ENCODE measurements at regions not wholly inside any gene's neighbourhood (a gene's known extent, or its start where the extent isn't known, plus 50 kb on each side); places are given as distances from the start of the nearest gene placed in this dataset.

DNA sequence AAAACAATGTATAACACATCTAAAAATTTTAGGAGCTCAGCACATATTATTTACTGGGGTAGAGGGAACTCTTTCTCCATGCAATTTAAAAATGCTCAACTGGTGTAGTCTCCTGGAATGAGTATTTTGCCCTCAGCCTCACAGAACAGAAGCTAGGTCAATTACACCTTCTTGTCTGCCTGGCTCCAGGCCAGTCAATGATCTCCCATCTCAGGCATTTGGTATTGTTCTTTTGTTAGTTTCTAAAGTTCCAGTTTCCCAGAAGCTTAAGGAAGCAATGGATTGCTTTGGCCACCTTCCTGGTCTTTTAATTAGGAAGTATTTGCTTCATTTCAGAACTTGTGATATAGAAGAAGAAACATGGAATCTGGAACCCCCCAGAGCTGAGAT is 360.3 kb upstream of the ASIC2 start:
- DNase-seq = no peak

DNA sequence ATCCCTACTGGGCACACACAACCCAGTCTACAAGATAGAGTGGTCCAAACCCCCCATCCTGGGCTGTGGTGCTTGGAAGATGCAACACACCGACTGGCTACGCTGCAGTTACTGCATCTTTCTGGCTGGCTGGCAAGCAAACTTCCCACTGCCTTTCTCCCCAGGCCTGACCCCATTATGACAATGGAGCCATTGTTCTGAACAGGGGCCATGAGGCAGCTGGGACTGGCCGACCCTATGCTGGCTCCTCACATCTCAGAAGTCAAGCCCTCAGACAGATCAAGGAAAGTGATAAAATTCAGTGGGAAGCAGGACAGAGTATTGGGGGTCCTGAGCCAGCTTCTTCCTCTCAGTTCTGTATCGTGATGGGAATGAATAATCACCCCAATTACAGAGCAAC is 364.1 kb upstream of the ASIC2 start:
- DNase-seq = no peak

DNA sequence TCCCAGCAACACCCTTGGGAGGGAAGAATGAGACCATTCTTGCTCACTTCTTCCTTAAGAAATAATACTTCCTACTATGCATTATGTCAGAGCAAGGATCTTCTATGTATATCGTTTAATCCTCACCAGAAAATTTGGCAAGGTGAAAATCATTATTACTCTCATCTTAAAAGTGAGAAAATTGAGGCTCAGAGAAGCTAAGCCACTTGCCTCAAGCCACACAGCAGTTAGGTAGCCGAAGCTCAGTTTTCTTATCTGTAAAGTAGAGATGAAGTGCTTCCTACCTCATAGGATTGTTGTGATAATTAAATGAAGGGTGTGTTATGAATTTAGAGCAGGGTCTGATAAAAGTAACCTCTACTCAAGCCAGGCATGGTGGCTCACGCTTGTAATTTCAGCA is 368.9 kb upstream of the ASIC2 start:
- no peak for DNase-seq

DNA sequence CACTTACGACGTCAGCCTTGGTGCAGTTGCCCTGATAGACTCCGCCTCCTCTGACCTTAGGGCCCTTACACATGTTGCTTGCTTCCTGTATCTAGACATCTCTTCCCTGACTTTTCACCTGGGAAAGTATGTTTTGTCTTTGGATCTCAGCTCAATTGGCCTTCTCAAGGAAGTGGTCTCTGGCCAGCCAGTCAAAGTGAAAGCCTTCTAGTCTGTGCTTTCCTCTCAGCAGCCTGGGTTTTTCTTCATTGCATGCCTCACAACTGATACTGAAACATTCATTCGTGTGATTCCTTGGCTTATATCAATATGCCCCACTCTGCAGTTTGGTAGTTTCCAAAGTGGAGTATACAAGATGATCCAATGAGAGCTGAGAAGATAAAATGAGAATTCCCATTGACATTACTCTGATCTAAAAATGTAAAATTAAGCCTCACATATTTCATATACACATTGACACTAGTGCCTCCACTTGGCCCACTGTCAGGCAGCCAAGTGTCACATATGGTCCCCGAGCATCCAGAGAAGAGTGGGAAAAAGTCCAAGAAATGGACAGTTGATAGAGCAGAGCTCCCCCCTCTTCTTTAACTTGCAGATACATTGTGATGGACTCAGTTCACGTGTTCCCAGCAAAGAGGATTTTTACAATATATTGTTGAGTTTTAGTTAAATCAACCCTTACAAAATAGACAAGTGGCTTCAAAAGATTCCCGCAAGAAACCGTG is 371.2 kb upstream of the ASIC2 start:
- no peak for DNase-seq

DNA sequence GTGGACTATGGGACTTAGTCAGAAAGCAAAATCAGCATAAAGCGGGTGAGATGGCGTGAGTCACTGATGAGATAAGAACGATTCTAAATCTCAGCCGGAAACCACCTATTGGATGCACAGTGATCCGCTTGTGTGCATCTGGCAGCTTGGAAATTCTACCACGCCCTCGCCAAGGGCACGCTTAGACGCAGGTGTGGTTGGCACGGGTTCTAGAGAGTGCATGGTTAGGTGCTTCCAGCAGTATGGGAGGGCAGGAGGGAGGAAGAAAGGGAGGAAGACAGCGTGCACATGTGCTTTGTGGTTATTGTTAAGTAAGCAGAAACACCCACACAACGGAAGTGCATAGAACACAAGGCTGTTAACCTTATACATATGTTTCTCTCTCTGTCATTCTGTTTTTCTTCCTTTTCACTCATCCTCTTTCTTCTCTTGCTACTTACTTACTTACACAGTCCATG is 374.0 kb upstream of the ASIC2 start:
- DNase-seq = no peak

DNA sequence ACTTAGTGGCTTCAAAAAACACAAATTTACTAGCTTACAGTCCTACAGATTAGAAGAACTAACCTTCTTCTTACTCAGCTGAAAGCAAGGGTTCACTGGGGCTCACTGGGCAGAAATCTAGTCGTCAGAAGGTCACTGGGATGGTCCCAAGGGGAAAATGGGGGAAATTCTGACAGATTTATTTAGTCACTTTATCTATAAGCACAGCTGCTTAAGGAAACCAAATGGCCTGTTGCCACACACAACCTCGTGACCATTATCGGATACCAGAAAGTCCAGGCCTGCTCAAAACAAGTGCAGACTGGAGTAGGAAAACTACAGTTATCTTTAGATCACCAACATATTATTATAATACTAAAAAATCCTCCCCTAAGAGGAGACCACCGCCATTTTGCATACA is 374.6 kb upstream of the ASIC2 start:
- DNase-seq = no peak

DNA sequence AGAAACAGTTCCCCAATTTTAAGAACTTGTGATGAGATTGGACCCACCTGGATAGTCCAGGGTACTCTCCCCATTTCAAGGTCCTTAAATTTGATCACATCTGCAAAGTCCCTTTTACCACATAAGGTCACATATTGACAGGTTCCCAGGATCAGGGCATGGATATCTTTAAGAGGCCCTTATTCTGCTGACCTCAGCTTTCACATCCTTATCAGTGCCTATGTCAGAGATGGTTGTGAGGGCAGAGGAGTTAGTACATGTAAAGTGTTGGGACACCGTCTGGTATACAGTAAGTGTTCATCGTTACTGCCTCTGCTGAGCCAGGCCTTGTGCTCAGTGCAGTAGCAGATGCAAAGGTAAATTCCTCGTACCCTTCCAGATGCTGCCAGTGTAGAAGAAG is 375.4 kb upstream of the ASIC2 start:
- no peak for DNase-seq

DNA sequence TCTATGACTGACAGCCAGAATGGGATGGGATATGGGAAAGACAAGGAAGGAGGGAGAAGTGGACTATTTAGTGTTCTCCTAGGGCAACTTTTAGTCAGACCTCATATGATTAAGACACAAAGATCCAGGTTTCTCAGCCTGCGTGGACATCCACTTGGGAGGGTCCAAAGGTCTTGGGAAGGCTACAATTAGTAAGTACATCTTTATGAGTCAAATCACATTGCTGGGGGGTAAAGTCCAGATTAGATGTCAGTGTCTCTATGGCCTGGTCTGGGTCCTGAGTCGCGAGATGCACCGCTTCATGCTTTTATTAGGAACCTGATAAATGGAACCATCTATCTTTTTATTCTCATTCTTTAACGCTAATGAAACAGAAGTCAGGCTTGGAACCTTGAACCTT is 378.4 kb upstream of the ASIC2 start:
- DNase-seq = no peak

DNA sequence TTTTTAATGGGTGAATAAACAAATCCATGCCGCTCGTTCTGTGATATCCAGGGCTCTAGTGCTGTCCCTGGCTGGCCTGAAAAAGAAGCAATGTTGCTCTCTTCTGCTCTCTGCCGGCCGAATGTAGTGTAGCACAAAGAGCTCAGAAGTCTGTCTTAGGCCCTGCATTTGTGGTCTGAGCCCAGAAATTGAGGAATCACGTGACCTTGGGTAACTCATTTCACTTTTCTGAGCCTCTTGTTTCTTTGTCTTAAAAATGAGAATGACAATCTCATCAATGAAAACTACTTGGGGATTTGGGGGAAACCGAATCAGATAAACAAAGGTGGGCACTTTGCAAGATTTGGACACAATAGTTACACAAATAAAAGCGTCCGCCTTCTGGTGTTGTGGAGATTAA is 381.6 kb upstream of the ASIC2 start:
- DNase-seq = peak; percentile 30

DNA sequence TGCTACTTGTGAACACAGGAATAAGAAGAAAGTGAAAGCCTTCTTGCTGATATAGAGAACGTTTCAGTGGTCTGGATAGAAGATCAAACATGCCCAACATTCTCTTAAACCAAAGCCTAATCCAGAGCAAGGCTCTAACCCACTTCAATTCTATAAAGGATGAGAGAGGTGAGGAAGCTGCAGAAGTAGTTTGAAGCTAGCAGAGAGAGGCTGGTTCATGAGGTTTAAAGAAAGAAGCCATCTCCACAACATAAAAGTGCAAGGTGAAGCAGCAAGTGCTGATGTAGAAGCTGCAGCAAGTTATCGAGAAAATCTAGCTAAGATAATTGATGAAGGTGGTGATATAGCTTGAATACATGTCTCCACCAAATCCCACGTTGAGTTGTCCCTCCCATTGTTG is 383.3 kb upstream of the ASIC2 start:
- DNase-seq = no peak

DNA sequence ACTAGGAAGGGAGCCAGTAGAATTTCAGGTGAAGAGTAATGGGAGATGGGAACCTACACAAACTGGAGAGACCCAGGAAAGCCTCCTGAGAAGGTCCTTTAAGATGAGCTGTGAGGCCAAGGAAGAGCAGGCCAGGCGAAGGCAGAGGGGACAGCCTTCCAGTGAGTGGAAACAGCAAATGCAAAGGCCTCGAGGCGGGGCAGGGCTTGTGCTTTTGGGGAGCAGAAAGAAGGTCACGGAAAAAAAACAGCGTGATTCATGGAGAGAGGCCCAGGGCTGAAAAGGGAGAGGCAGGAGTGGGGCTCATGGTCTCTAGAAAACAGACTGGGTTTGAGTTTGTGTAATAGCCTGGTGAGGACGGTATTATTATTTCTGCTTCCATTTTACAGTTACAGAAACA is 386.5 kb upstream of the ASIC2 start:
- DNase-seq = no peak

DNA sequence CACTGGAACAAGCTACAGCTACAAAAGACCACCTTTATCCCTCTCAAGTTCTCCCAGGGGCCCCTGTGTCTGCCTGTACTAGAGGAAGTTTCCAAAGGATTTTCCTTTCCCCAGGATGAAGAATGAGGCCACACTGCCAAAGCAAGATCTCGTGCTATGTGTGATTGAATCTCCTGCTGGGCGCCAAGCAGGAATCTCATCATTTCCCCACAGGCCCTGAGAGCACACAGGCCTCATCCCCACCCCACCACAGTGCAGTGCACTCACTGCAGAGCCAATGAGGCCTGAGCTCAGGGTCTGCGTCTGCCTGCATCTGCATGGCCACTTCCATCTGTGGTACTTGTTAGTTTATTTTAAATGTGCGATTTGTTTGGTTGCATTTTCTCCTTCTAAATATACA is 387.4 kb upstream of the ASIC2 start:
- DNase-seq = no peak

DNA sequence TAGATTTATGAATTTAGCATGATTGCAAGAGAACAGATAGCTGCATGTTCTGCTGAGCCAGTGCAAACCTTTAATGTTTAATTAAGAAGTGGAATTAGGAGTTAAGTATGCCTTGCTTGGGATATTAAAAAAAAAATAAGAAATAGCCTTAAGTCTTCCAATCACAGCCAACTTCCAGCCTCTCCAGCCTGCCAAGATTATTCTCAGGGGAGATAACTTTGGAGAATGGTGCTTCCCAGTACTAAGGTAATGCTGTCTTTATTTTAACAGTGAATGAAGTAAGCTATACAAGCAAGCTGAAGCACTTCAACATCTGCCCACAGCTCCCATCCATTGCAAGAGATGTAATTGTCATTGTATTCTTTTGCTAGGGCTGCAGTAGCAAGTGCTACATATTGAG is 389.5 kb upstream of the ASIC2 start:
- no peak for DNase-seq

DNA sequence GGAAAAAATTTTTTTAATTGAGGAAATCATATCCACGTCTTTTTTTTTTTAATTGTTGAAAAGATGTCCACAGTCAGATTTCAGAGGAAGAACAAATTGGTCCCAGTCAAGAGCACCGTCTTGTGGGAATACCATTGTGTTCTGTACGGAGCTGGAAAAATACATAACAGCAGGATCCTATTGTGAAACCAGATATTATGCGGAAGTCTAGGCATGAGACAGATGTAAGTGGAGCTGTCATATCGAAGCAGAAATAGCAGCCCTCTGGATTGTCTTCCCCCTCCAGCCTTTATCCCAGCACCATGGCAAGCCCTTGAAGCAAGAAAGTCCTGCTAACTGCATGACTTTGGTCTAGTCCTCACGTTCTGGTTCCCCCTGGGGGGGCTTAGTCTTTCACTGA is 391.6 kb upstream of the ASIC2 start:
- no peak for DNase-seq

DNA sequence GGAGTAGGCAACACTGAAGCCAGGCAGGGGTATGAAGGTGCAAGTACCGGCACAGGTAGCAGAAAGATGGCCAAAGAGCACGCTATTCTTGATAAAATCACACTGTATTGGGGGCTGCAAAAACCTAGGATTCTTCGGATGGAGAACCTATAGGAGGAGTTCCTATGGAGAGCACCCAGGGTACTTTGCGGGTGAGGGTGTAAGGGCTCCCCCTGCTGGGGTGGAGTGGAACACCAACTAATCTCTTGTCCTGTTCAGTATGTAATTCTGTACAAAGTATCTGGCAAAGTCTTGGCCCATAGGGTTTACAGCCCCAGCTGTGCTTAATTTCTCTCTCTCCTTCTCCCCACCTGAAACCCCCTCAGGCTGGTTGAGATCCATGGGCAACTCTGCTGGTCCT is 393.1 kb upstream of the ASIC2 start:
- DNase-seq = no peak

DNA sequence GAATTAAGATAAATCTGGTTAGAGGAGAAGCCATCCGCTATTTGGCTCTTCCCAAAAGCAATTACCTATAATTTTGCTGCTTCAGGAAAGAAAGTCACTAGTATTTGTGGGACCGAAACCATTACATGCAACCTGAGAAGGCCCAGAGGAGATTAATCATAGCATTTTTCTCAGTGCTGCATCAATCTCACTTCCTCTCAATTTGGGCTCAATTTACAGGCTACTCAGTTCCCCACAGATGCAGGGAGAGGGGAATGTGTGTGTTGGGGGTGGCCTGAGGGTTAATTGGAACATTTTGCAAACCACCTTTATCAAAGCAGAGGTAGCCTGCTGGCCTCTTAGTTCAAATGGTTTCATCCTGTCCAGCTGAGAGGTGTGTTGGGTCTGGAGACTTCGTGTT is 394.7 kb upstream of the ASIC2 start:
- no peak for DNase-seq

DNA sequence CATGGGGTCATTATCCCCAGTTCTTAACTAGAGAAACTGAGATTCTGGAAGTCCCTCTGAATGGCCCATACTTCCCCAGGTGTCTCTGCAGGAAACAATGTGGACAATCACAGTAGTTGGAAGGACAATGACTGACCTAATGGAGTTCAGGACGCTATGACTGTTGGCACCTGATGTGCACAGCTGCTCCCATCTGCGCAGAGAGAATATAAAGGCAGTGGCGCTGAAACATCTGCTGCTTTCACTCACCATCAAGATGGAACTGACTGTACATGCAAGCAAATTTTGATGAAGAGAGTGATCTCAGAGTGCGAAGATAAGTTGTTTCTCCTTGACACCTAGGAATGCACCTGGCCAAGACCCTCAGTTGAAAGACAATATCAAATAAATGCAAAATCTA is 395.7 kb upstream of the ASIC2 start:
- no peak for DNase-seq

DNA sequence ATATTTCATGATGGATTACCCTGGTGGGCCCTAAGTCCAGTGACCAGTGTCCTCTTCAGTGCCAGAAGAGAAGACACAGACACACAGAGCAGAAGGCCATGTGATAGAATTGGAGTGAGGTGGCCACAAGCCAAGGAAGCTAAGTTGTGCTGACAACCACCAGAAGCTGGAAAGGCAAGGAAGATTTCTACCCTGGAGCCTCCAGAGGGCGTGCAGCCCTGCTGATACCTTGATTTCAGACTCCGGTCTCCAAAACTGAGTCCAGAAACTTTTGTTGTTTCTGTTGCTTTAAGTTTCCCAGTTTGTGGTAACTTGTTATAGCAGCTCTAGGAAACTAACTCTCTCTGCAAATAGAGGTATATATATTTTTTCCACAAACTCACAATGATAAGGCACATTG is 396.6 kb upstream of the ASIC2 start:
- no peak for DNase-seq

DNA sequence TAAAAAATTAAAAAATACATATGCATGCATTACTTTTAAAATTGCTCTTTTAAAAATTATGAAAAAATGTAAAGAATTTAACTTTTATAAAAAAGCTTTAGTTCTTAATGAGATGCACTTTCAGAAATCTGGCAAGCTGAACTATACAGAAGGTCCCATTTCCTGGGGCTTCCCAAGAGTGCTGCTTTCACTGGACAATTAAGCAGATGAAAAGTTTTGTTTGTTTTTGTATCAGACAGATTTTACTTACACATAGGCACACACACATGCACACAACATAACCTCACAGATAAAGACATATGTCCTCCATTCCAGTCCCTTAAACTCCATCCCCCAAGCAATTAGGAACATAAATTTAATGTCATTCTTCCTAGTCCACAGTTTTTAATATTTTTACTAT is 402.3 kb upstream of the ASIC2 start:
- DNase-seq = no peak

DNA sequence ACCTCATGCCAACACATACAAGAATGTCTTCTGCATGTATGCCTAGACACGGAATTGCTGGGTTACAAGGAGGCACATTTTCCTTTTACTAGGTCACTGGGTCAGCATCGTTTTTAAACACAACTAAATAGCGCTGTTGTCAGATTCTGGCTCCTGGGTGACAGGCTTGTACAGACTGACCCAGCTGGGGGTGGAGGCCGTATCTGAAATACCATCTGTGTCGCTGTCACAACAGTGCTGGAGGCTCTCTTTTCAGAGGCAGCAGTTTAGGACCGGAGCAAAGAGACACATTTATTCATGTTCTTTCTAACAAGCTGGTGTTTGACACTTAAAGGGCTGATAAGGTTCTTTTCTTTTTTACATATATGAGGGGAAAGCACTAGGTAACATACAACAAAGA is 403.0 kb upstream of the ASIC2 start:
- no peak for DNase-seq

DNA sequence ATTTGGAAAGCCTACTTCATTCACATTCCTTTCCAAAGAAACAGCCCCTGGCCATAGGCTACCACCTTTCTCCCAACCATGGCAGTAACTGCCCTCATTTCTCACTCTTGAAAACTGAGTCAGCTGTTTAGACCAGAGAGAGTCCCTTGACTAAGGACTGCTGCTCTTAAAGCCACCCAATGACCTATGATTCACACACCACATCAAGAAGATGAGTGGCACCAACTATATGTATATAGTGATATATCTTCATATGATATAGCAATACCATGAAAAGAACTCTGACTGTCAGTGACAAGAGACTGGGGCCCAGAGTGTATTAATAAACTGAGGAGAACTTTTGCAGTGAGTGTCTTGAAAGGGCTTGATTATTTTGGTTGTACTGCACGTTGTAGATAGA is 404.5 kb upstream of the ASIC2 start:
- DNase-seq = no peak

DNA sequence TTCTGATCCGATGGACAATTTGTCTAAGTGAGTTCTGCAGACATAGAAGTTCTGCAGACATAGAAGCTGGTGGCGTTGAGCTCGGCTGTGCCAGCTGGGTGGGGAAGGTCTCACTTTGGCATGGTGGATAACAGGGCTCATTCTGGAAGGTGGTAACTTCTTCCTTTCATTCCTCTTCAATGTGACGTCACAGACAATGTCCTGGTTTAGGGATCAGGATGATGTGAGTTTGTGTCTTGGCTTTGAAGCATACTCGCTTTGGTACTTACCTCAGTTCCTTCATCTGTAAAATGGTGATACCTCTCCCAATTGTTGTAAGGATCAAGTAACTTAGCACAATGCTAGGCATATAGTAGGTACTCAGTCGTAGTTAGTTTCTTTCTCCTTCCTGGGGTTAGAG is 408.8 kb upstream of the ASIC2 start:
- DNase-seq = no peak

DNA sequence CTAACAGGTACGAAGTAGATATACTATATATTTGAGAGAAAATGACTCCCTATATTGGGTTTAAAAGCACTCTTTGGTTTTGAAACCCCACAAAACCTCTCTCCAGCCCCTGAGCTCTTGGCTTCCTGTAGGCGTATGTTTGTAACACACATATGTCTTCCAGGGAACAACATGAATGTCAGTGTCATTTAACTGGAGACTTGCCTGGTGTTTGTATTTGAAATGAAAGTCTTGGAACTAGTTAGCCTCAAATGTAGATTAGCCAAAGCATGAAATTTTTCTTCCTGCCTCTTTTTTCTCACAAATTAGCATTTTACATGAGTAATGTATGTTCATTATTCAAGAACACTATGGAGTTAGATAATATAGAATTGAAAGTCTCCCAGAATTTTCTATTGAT is 411.8 kb upstream of the ASIC2 start:
- no peak for DNase-seq

DNA sequence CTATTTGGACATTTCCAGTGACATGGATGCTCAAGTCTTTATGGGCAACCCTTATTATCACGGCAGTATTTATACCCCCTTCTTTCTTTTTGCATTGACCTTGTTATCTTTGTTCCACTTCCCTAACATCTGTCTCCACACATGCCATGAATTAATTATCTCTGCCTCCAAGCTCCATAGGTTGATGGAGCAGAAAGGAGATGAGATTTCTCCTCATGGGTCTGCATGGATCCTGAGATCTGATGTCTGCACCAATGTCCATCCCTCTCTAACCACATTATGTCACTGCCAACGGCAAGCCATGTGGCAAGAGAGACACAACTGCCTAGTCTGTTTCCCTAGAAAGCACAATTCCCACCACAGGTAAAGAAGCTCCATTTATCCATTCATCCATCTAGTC is 416.8 kb upstream of the ASIC2 start:
- DNase-seq = no peak

DNA sequence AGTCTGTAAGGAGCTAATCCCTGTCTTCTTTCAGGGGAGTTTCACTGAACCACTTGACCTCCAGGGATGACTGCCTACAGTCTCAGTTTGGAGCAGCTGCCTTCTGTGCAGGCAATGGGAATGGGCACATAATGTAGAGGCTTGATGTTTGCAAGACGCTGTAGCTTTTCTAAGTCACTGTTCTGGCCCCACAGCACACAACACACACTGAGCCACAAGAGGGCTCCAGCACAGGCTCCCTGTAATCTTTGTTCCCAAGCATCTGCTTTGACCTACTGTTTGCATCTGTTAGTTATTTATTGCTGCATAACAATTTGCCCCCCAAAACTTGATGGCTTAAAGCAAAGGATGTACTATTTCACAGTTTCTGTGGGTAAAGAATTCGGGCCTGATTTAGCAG is 419.0 kb upstream of the ASIC2 start:
- DNase-seq = no peak

DNA sequence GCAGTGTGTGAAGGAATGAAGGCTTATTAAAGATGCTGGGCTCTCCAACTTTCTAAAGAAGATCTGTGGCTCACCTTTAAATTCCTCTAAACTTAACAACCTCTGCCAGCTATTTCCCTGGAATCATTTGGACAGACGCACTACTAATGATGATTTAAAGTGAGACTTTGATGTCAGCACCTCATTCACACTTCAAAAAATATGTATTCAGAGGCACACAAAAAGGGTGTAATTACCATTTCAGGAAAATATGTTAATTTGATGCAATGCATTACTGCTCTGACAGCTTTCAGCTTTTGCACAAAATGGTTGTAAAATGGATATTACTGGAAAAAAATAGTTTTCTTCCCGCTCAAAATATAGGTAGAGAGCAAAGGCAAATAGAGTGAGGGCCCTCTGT is 423.9 kb upstream of the ASIC2 start:
- DNase-seq = no peak

All from DMS79 (cell line).